ENCODE measurements at regions not wholly inside any gene's neighbourhood (a gene's known extent, or its start where the extent isn't known, plus 50 kb on each side); places are given as distances from the start of the nearest gene placed in this dataset.

DNA sequence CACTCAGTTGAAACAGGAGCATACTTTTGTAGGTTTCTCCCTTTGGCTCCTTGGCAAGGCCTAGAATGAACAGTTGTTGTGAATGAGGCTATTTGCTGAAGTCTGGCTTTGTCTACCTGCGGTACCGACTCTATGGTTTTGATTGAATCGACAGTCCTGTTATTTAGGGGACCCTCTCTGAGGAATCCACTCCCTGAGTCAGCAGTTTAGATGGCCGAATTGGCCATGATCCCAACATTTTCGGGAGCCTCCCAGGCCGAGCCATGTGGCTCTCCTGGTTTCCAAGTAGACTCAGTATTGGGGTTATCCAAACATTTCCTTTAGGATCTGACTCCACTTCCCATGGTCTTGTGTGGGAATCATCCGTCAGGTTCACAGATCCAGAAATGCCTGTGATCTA is 394.8 kb upstream of the MAF start:
- no peaks in the 10 kb centered on the region for H4K20me1 ChIP-seq (ENCODE audit: insufficient read depth)
- ChIA-PET POLR2A (ENCODE audit: unreplicated experiment) (no interaction called here), CTCF (no interaction called here)
- H2AFZ ChIP-seq: no peak overlapping the region
- no peak for DNase-seq
- no peaks in the 10 kb centered on the region for H3K36me3 ChIP-seq (ENCODE audit: low read depth)
- H3K4me2 ChIP-seq: no peak overlapping the region
- intact Hi-C loops (cut with micrococcal nuclease; ENCODE audit: unreplicated experiment): loop anchor here (5.0 kb wide), 1 partner anchor 87 kb away; no protein-coding TSS in a partner anchor
- H3K27ac ChIP-seq: no peak overlapping the region
- TF ChIP-seq EZH2 (IDR thresholded peaks at IDR 0.05; ENCODE audit: low read depth): no peak
- TF ChIP-seq, protein P1, sequence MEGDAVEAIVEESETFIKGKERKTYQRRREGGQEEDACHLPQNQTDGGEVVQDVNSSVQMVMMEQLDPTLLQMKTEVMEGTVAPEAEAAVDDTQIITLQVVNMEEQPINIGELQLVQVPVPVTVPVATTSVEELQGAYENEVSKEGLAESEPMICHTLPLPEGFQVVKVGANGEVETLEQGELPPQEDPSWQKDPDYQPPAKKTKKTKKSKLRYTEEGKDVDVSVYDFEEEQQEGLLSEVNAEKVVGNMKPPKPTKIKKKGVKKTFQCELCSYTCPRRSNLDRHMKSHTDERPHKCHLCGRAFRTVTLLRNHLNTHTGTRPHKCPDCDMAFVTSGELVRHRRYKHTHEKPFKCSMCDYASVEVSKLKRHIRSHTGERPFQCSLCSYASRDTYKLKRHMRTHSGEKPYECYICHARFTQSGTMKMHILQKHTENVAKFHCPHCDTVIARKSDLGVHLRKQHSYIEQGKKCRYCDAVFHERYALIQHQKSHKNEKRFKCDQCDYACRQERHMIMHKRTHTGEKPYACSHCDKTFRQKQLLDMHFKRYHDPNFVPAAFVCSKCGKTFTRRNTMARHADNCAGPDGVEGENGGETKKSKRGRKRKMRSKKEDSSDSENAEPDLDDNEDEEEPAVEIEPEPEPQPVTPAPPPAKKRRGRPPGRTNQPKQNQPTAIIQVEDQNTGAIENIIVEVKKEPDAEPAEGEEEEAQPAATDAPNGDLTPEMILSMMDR (conservative IDR thresholded peaks at IDR 0.05): no peak
- H3K27me3 ChIP-seq (ENCODE audit: insufficient read depth, low read depth): no peaks in the 10 kb centered on the region
- BruUV-seq (replicated peaks): no TSS peak
- H3K79me2 ChIP-seq (ENCODE audit: low read depth): no peaks in the 10 kb centered on the region
- no peaks in the 10 kb centered on the region for H3F3A ChIP-seq (ENCODE audit: insufficient read depth, low read depth)
- no peak overlapping the region for H3K4me3 ChIP-seq
- no peaks in the 10 kb centered on the region for H3K9me2 ChIP-seq (ENCODE audit: insufficient read depth)
- no peaks in the 10 kb centered on the region for H3K4me1 ChIP-seq (replicated peaks; ENCODE audit: insufficient read depth)
- H3K9me3 ChIP-seq (ENCODE audit: insufficient read depth, low read depth): no peaks in the 10 kb centered on the region

DNA sequence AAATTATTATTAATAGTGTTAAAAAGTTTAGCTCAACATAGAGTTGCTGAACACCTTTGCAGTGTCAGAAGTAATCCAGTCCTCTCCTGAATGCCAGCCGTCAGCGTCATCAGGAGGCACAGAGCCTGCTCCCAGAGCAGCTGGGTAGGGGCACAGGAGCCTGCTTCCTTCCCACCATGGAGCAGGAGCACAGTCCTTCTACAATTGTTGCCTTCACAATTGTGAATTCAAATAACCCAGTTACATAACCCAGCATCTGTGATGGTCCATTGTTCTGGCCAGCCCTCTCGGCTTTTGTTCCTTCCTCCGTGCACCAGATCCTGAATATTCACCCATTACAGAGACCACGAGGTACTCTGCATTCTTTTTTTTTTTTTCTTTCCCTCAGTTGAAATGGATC is 393.9 kb upstream of the MAF start:
- Histone ChIP-seq H2AFZ (no peak overlapping the region), H3K4me2 (no peak overlapping the region), H3F3A (ENCODE audit: insufficient read depth, low read depth) (no peaks in the 10 kb centered on the region), H3K9me3 (ENCODE audit: insufficient read depth, low read depth) (no peaks in the 10 kb centered on the region), H3K79me2 (ENCODE audit: low read depth) (no peaks in the 10 kb centered on the region), H3K4me1 (replicated peaks; ENCODE audit: insufficient read depth) (no peaks in the 10 kb centered on the region), H3K27ac (no peak overlapping the region), H3K36me3 (ENCODE audit: low read depth) (no peaks in the 10 kb centered on the region), H3K27me3 (ENCODE audit: insufficient read depth, low read depth) (no peaks in the 10 kb centered on the region), H3K9me2 (ENCODE audit: insufficient read depth) (no peaks in the 10 kb centered on the region), H3K4me3 (no peak overlapping the region), H4K20me1 (ENCODE audit: insufficient read depth) (no peaks in the 10 kb centered on the region)
- POLR2A ChIA-PET (ENCODE audit: unreplicated experiment): no interaction called here
- BruUV-seq (replicated peaks): no TSS peak
- TF ChIP-seq, protein P1 (conservative IDR thresholded peaks at IDR 0.05): no peak
- TF ChIP-seq EZH2 (IDR thresholded peaks at IDR 0.05; ENCODE audit: low read depth): no peak
- intact Hi-C loops (cut with micrococcal nuclease; ENCODE audit: unreplicated experiment): no loop called here
- DNase-seq: no peak
- CTCF ChIA-PET: no interaction called here

DNA sequence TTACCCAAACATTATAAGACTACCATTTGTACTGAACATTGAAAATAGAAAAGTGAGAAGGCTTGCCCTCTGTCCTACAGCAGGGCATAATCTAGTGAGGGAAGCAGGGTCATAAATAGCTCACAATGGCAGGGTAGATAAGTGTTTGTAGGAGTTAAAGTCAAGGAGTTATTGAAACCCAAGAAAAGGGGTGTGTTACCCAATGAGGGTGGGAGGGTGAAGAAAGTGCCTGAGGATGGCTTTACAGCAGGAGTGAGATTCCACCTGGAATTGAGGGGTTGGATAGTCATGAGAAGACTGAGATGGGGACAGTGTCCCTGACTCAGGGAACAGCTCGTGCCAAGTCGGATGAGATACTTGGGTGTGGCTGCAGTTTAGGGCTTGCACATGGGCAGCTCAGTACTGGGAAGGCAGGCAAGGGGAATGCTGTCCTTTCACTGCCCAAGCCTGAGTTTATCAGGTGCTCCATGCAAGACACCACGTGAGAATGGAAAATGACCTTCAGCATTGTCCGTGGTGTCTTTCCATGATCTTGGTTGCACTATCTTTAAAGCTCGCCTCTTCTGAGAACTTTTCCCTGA is 393.2 kb upstream of the MAF start:
- no peaks in the 10 kb centered on the region for H3K36me3 ChIP-seq (ENCODE audit: low read depth)
- no peak overlapping the region for H3K4me3 ChIP-seq
- CTCF ChIA-PET: no interaction called here
- POLR2A ChIA-PET (ENCODE audit: unreplicated experiment): no interaction called here
- intact Hi-C loops (cut with micrococcal nuclease; ENCODE audit: unreplicated experiment): no loop called here
- DNase-seq: no peak
- H3K4me2 ChIP-seq: no peak overlapping the region
- no peaks in the 10 kb centered on the region for H4K20me1 ChIP-seq (ENCODE audit: insufficient read depth)
- no TSS peak for BruUV-seq (replicated peaks)
- H3K27me3 ChIP-seq (ENCODE audit: insufficient read depth, low read depth): no peaks in the 10 kb centered on the region
- TF ChIP-seq, protein P1 (conservative IDR thresholded peaks at IDR 0.05): no peak
- TF ChIP-seq EZH2 (IDR thresholded peaks at IDR 0.05; ENCODE audit: low read depth): no peak
- H3K79me2 ChIP-seq (ENCODE audit: low read depth): no peaks in the 10 kb centered on the region
- no peaks in the 10 kb centered on the region for H3K4me1 ChIP-seq (replicated peaks; ENCODE audit: insufficient read depth)
- no peaks in the 10 kb centered on the region for H3K9me2 ChIP-seq (ENCODE audit: insufficient read depth)
- H3F3A ChIP-seq (ENCODE audit: insufficient read depth, low read depth): no peaks in the 10 kb centered on the region
- no peak overlapping the region for H2AFZ ChIP-seq
- no peak overlapping the region for H3K27ac ChIP-seq
- no peaks in the 10 kb centered on the region for H3K9me3 ChIP-seq (ENCODE audit: insufficient read depth, low read depth)

All from PC-9 (cell line).